ENCODE measurements at regions not wholly inside any gene's neighbourhood (a gene's known extent, or its start where the extent isn't known, plus 50 kb on each side); places are given as distances from the start of the nearest gene placed in this dataset.

- Histone ChIP-seq H3K79me1 (ENCODE audit: low read depth, low read length) (no peaks in the 10 kb centered on the region), H2BK5ac (ENCODE audit: low read depth, low read length) (no peak overlapping the region), H3K4me2 (ENCODE audit: insufficient read depth in 1 of 2, low read depth in 2 of 2, low read length in 2 of 2) (no peak overlapping the region), H3K14ac (ENCODE audit: insufficient read length) (no peak overlapping the region), H3K9me3 (ENCODE audit: insufficient read depth in 2 of 2, low read depth in 1 of 2, low read length in 1 of 2) (no peaks in the 10 kb centered on the region), H2AK5ac (ENCODE audit: low read depth, low read length) (no peak overlapping the region), H3K9ac (replicated peaks in 1 of 4; ENCODE audit: extremely low read depth in 1 of 4, low read depth in 3 of 4, low read length in 3 of 4) (no peak overlapping the region), H3K23ac (ENCODE audit: insufficient read length) (no peak overlapping the region), H3K27ac (ENCODE audit: low read depth, low read length) (no peak overlapping the region), H3K23me2 (ENCODE audit: low read depth, low read length) (no peaks in the 10 kb centered on the region; the same call in 1 of the 2 replicates), H2BK15ac (ENCODE audit: low read length) (no peak overlapping the region), H3K18ac (ENCODE audit: extremely low read depth, low read length) (no peak overlapping the region), H2BK120ac (replicated peaks; ENCODE audit: low read depth, low read length) (no peak overlapping the region), H4K8ac (ENCODE audit: extremely low read depth, insufficient read depth, low read length) (no peak overlapping the region), H3K4me1 (replicated peaks in 1 of 4; ENCODE audit: control insufficient read depth in 3 of 4, insufficient read depth in 4 of 4, low read length in 3 of 4) (no peaks in the 10 kb centered on the region), H4K91ac (replicated peaks; ENCODE audit: insufficient read length, low read length) (no peak overlapping the region), H3K27me3 (replicated peaks in 1 of 4; ENCODE audit: control insufficient read depth in 3 of 4, extremely low read depth in 1 of 4, insufficient read depth in 3 of 4, low read length in 3 of 4) (no peaks in the 10 kb centered on the region; a peak in 1 of 7 replicates), H3K56ac (replicated peaks; ENCODE audit: insufficient read length, low read depth, low read length) (no peak overlapping the region), H2BK12ac (ENCODE audit: low read depth, low read length) (no peak overlapping the region), H3K36me3 (ENCODE audit: control insufficient read depth in 2 of 4, insufficient read depth in 4 of 4, low read length in 3 of 4) (no peaks in the 10 kb centered on the region), H4K20me1 (replicated peaks in 1 of 2; ENCODE audit: control insufficient read depth in 1 of 2, insufficient read depth in 2 of 2, low read length in 2 of 2) (no peaks in the 10 kb centered on the region), H3K4ac (replicated peaks; ENCODE audit: insufficient read length, low read depth, low read length) (no peak overlapping the region), H2AFZ (ENCODE audit: low read length) (no peak overlapping the region), H3K4me3 (ENCODE audit: extremely low read depth in 1 of 4, insufficient read depth in 2 of 4, low read depth in 3 of 4, low read length in 4 of 4) (no peak overlapping the region), H3K79me2 (ENCODE audit: control insufficient read depth in 1 of 2, insufficient read depth in 2 of 2, low read length in 2 of 2) (no peaks in the 10 kb centered on the region), H4K5ac (ENCODE audit: insufficient read length, low read depth, low read length) (no peak overlapping the region), H2BK20ac (ENCODE audit: low read length) (no peak overlapping the region)
- TF ChIP-seq EZH2 (IDR thresholded peaks at IDR 0.05; ENCODE audit: low read depth, low read length, severe bottlenecking), result no peak
- TF ChIP-seq MAX (IDR thresholded peaks at IDR 0.05), result no peak
- no peak for TF ChIP-seq PHF8 (conservative IDR thresholded peaks at IDR 0.05; ENCODE audit: low read depth, low read length)
- no peak for TF ChIP-seq KDM5A (IDR thresholded peaks at IDR 0.05; ENCODE audit: low read length)
- TF ChIP-seq HDAC6 (IDR thresholded peaks at IDR 0.05; ENCODE audit: low read depth, low read length), result no peak
- TF ChIP-seq BCL11A (IDR thresholded peaks at IDR 0.05; ENCODE audit: low read depth in 2 of 2, low read length in 2 of 2), result no peak
- TF ChIP-seq CREB1 (IDR thresholded peaks at IDR 0.05), result no peak
- no peak for TF ChIP-seq SUZ12 (IDR thresholded peaks at IDR 0.05; ENCODE audit: low read length)
- TF ChIP-seq SAP30 (IDR thresholded peaks at IDR 0.05; ENCODE audit: insufficient read depth, insufficient replicate concordance, low read length), result no peak
- TF ChIP-seq EP300 (IDR thresholded peaks at IDR 0.05; ENCODE audit: borderline replicate concordance in 1 of 2, low read depth in 2 of 2, low read length in 2 of 2), result no peak
- no peak for TF ChIP-seq TEAD4 (IDR thresholded peaks at IDR 0.05; ENCODE audit: low read depth, low read length)
- ChIA-PET POLR2A (ENCODE audit: partially characterized antibody) (no interaction called here), CTCF (ENCODE audit: partially characterized antibody) (interaction anchor here (0.8 to 1.1 kb wide), 3 partner anchors 71 to 642 kb away, joined by 3 to 4 read pairs (median 3); no protein-coding TSS in a partner anchor)
- 79% methylated on average over 2 of the region's 2 CpGs; no CpG with 5 or more reads in 1 of the 2 experiments for WGBS, 2 experiments (ENCODE audit: extremely low coverage in 1 of 2, insufficient coverage in 1 of 2, insufficient read length in 1 of 2, insufficient replicate concordance in 2 of 2, low coverage in 1 of 2, low lambda C conversion rate in 2 of 2, missing lambda C conversion rate in 1 of 2)
- no peak for DNase-seq (ENCODE audit: low read depth in 1 of 2, low spot score in 2 of 2)
- no peak for FAIRE-seq
These were observed 84.4 kb upstream of the TRPC6 start for GRCh38 chr11:101668236-101668635.
